GM12892 (cell line): ENCODE measurements at regions not wholly inside any gene's neighbourhood (a gene's known extent, or its start where the extent isn't known, plus 50 kb on each side); places are given as distances from the start of the nearest gene placed in this dataset.
"Not testable (repeated sequence)": the region's sequence is repeated elsewhere in the genome, so short reads cannot be mapped to it uniquely, and the experiment has no call there.

Experiments used
- DNase-seq: peaks from one replicate; pipeline ENCODE4 v3.0.0; 2011; ENCODE audit not compliant: insufficient read length
- FAIRE-seq: peaks from 2 replicates; lab custom pipeline; 2011; peaks lifted over from hg19 to GRCh38; lab: Jason Lieb, UNC
- POLR2A ChIP-seq: IDR thresholded peaks from 2 replicates; pipeline ENCODE4 v1.6.1; 2011; ENCODE audit warnings: low read depth, low read length, control low read depth
- POLR2AphosphoS5 ChIP-seq: IDR thresholded peaks from 2 replicates; pipeline ENCODE4 v1.6.1; 2011; ENCODE audit warnings: low read depth, low read length, control low read depth
- TAF1 ChIP-seq: IDR thresholded peaks from 2 replicates; pipeline ENCODE4 v1.6.1; 2011; ENCODE audit warnings: low read depth, mild to moderate bottlenecking, control low read depth, low read length, borderline replicate concordance

DNA sequence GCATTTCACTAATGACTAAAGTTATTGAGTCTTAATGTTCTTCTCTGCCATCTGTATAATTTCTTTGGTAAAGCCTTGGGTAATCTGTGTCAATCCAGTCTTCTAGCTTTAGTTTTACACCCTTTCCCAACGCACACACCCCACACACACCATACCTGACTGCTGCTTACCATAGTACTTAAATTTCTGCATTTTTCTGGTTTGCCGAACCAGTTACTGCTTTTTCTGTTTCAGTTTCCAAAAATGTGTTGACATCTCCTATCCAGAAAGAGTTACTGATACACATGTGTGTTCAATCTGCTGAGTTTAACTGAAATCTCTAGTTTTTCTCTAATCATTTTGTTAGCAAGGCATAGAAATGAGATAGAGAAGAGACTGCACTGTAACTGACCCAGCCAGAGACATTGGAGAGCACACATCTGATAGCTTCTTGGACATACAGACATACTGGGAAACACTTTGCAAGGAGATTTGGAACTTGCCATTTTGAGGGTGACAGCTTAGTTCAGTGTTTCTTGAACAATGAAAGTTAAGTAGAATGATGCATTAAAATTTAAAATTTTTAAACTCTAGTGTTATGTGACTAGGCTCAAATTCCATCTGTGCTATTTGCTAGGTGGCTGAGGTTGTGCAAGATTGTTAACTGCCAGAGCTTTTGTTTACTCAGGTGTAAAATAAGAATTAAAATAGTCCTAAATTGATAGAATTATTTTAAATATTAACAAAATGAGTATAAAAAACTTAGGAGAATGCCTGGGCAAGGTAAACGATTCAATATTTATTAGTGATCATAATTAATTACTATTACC, 807.6 kb downstream of the DNAJB9 start:
- FAIRE-seq, result no peak
- no peak for DNase-seq
- TF ChIP-seq POLR2AphosphoS5 (no peak), TAF1 (no peak), POLR2A (no peak)

DNA sequence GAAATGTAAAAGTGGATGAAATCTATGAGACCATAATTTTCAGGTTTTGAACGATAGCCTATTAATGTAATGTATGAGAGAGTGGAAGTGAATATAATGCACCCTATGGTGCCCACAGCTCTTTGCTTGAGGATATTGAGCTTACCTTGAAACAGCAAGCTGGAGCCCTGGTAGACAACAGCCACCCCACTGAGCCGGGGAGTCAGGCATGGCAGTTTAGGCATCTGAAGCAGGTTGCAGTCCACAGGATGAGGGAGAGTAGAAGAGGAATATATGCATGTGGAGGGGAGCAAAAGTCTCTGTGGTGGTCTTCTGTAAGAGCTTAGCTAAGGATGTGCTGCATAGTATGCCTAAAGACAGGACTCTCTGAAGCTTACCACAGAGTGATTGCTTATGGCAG, 817.3 kb downstream of the DNAJB9 start:
- no peak for DNase-seq
- TF ChIP-seq POLR2A, result no peak
- TF ChIP-seq TAF1, result no peak
- no peak for TF ChIP-seq POLR2AphosphoS5
- FAIRE-seq, result no peak

DNA sequence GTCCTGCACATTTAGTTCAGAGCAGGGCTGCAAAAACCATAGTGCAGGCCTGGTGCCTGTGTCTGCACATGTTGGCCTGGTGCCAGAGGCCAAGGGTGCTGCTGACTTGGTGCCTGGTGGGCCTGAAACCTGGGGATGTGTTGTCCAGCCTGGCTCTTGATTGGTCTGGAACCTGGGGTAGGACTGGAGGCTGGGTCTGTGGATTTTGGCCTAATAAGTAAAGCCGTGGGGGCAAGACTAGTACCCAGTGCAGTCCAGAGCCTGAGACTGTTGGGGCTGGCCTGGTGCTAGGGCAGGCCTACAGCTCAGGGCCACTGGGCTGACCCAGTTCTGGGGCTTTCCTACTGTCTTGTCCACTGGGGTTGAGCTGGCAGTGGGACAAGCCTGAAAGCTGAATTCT, 817.9 kb downstream of the DNAJB9 start:
- DNase-seq (no peak), FAIRE-seq (no peak)
- TF ChIP-seq POLR2AphosphoS5 (no peak), POLR2A (no peak), TAF1 (no peak)

DNA sequence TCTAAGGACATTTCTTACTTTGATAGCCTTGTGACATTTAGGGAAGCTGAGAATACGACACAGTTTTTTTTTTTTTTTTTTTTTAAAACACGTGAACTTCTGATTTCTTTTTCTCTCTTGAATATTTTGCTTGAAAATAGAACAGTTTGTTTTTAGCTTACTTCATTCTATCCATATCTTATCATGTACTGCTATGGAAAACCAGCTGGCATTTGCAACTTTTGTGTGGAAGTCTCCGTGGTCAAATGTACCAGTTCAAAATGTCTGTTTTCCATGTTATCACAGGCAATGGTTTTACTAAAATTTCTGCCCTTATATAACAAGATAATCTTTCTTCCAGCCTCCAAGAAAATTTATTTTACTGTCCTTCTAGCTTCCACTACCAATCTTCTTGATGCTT, 821.6 kb downstream of the DNAJB9 start:
- FAIRE-seq (no peak), DNase-seq (no peak)
- TF ChIP-seq POLR2A (no peak), TAF1 (no peak), POLR2AphosphoS5 (no peak)

DNA sequence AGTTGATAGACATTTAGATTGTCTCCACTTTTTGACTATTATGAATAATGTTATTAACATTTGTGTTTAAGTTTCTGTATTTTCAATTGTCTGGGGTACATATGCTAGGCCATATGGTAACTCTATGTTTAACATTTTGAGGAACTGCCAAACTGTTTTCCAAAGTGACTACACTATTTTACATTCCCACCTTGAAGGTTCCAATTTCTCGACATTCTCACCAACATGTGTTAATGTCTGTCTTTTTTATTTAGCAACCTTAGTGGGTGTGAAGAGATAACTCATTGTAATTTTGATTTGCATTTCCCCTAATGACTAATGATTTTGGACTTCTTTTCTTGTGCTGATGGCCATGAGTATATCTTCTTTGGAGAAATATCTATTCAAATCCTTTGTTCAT, 832.4 kb downstream of the DNAJB9 start:
- TF ChIP-seq POLR2AphosphoS5 (no peak), TAF1 (no peak), POLR2A (no peak)
- FAIRE-seq (no peak), DNase-seq (no peak)

DNA sequence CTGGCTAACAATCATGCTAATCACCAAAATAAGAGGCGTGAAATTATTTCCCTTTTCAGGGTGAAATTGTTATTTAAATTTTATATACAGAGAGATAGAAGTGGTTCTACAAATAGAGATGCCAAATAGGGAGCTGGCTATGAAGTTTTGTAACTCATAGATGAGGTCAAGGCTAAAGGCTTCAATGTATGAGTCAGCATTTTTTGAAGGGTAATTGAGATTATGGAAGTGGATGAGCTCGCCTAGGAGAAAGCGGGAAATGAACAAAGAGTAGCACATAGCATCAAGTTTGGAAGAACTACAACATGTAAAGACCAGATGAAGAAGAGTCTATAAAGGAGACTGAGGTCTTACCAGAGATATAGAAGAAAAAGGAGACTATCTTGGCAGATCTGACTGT, 838.1 kb downstream of the DNAJB9 start:
- DNase-seq (no peak), FAIRE-seq (no peak)
- no peak for TF ChIP-seq POLR2A
- no peak for TF ChIP-seq POLR2AphosphoS5
- no peak for TF ChIP-seq TAF1

DNA sequence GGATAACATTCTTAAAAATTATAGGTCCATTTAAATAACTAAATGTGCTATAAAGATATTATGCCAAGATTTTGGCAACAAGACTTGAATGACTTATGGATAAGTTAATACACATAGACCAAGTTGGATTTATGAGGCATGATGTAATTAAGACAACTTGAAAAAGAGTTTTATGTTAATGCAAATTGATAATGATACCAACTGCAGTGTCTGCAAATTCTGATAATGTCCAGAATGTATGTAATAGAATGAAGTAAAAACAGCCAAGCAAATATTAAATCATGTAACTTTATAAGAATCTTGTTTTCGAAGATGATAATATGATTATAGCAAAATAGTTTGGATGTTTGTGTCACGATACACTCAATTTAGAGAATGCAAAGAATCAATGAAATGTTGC, 868.3 kb downstream of the DNAJB9 start:
- FAIRE-seq, result no peak
- DNase-seq, result no peak
- TF ChIP-seq TAF1 (no peak), POLR2AphosphoS5 (no peak), POLR2A (no peak)

DNA sequence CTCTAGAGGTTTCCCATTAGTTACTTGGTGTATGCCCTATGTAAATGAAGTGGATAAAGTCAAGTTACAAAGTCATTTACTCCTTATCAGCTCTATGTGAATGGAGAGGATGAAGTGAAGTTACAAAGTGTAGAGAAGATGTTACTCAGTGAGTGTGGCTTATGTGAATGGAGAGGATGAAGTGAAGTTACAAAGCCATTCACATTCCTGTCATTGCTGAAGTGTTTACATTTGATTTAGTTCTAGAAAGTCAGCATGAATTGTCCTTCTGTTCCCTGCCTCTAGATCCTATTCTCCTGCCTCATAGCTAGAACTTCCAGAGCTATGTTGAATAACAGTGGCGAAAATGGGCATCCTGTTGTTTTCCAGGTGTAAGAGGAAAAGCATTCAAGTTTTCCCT, 880.1 kb downstream of the DNAJB9 start:
- no peak for TF ChIP-seq POLR2AphosphoS5
- no peak for TF ChIP-seq POLR2A
- no peak for TF ChIP-seq TAF1
- no peak for FAIRE-seq
- no peak for DNase-seq

DNA sequence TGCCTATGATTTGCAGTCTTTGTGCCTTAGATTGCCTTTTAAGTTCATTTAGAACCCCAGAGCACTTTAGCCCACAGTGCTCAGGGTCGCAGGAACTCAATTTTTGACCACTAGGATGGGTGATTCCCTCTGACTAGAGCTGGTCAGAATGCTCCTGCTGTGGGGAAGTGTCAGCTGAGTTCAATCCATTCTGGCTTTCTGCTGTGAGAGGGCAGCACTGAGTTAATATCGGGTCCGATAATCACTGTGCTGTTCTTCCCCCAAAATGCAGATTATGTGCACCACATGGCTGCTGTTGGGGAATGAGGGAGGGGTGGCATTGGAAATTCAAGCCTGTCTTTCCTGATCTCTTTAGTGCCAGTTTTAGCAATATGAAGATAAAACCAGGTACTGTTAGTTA, 886.4 kb downstream of the DNAJB9 start:
- no peak for TF ChIP-seq POLR2A
- no peak for TF ChIP-seq POLR2AphosphoS5
- no peak for TF ChIP-seq TAF1
- FAIRE-seq (no peak), DNase-seq (no peak)

DNA sequence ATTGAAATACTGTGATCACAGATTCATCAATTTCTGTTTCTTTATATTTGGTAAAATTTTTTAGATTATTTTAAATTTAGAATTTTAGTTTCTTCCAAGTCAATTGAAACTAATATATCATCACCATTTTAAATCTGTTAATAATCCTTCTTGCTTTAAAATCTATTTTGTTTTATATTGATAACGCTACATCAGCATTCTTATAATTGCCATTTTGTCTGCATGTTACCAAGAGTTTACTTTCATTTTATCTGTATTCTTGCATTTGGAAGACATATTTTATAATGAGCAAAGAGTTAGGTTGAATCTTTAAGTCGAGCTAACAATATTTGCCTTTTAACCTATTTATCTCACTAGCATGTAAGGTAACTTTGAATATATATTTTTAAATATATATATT, 890.6 kb downstream of the DNAJB9 start:
- TF ChIP-seq POLR2A, result no peak
- TF ChIP-seq TAF1, result no peak
- TF ChIP-seq POLR2AphosphoS5, result no peak
- no peak for FAIRE-seq
- no peak for DNase-seq

DNA sequence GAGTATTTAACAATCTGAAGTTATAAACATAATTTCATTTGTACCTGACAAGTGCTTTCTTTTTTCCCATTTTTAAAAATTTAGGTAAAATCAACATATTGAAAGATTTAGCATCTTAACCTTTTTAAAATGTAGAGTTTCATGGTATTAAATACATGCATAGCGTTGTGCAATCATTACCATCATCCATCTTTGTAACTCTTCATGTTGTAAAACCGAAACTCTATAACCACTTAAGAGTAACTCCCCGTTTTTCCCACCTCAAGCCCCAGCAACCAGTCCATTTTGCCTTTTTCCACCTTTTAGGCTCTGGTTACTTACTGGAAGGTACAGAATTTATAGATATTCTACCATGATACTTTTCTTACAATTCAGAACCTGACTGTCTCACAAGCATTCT, 892.5 kb downstream of the DNAJB9 start:
- FAIRE-seq (no peak), DNase-seq (no peak)
- no peak for TF ChIP-seq POLR2AphosphoS5
- no peak for TF ChIP-seq POLR2A
- no peak for TF ChIP-seq TAF1

DNA sequence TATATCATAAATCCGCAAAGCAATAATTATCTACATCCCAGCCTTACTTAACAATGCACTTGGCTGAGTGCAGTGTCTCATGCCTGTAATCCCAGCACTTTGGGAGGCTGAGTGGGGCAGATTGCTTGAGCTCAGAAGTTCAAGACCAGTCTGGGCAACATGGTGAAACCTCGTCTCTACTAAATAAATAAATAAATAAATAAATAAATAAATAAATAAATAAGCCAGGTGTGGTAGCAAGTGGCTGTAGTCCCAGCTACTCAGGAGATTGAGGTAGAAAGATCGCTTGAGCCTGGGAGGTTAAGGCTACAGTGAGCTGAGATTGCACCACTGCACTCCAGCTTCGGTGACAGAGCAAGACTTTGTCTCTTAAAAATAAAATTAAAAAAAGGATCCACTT, 898.1 kb downstream of the DNAJB9 start:
- not testable (repeated sequence) for FAIRE-seq

More for the DNA sequence above, 898.1 kb downstream of the DNAJB9 start:
- not testable (repeated sequence) for DNase-seq
